ENCODE measurements at regions not wholly inside any gene's neighbourhood (a gene's known extent, or its start where the extent isn't known, plus 50 kb on each side); places are given as distances from the start of the nearest gene placed in this dataset.
"Not testable (repeated sequence)": the region's sequence is repeated elsewhere in the genome, so short reads cannot be mapped to it uniquely, and the experiment has no call there.

GRCh38 chr12:67047634-67048033, 221.5 kb upstream of the CAND1 start:
- 91 to 93% methylated on average over 2 of the region's 2 CpGs for WGBS, 2 donors
- Histone ChIP-seq H3K4me3 (no peak overlapping the region), H3K27me3 (peaks cover 0 to 4% (median 0%) of the 10 kb centered on the region in 7 donors), H3K27ac (no peak overlapping the region), H3K36me3 (no peaks in the 10 kb centered on the region), H3K4me1 (peaks cover 0 to 7% (median 0%) of the 10 kb centered on the region in 9 donors), H3K9me3 (no peaks in the 10 kb centered on the region)
- TF ChIP-seq, protein P1, sequence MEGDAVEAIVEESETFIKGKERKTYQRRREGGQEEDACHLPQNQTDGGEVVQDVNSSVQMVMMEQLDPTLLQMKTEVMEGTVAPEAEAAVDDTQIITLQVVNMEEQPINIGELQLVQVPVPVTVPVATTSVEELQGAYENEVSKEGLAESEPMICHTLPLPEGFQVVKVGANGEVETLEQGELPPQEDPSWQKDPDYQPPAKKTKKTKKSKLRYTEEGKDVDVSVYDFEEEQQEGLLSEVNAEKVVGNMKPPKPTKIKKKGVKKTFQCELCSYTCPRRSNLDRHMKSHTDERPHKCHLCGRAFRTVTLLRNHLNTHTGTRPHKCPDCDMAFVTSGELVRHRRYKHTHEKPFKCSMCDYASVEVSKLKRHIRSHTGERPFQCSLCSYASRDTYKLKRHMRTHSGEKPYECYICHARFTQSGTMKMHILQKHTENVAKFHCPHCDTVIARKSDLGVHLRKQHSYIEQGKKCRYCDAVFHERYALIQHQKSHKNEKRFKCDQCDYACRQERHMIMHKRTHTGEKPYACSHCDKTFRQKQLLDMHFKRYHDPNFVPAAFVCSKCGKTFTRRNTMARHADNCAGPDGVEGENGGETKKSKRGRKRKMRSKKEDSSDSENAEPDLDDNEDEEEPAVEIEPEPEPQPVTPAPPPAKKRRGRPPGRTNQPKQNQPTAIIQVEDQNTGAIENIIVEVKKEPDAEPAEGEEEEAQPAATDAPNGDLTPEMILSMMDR (IDR thresholded peaks at IDR 0.05): no peak
- no peak for ATAC-seq
- DNase-seq: no peak
- intact Hi-C loops (cut with DNase I): no loop called here

DNA sequence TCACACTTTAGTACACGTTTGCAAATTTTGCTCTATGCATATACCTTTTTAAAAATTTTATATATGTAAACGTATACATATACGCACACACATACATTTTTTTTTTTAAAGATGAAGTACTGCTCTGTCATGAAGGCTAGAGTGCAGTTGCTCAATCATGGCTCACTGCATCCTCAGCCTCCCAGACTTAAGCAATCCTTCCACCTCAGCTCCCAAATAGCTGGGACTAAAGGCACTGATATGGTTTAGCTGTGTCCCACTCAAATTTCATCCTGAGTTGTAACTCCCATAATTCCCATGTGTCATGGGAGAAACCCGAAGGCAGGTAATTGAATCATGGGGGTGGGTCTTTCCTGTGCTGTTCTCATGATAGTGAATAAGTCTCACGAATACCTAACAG, 220.8 kb upstream of the CAND1 start:
- WGBS, 2 donors: 84 to 86% methylated on average over 5 of the region's 5 CpGs
- peaks cover 0 to 4% (median 0%) of the 10 kb centered on the region in 7 donors for H3K27me3 ChIP-seq
- intact Hi-C loops (cut with DNase I): no loop called here

GRCh38 chr12:67049199-67049598, 220.0 kb upstream of the CAND1 start:
- WGBS, 2 donors: 73 to 74% methylated on average over 4 of the region's 4 CpGs

More for the DNA sequence above, 220.8 kb upstream of the CAND1 start:
- TF ChIP-seq, protein P1 (IDR thresholded peaks at IDR 0.05): no peak
- Histone ChIP-seq H3K4me1 (peaks cover 0 to 7% (median 0%) of the 10 kb centered on the region in 9 donors), H3K4me3 (no peak overlapping the region), H3K27ac (no peak overlapping the region), H3K36me3 (no peaks in the 10 kb centered on the region), H3K9me3 (no peaks in the 10 kb centered on the region)
- ATAC-seq (no peak), DNase-seq (no peak)

DNA sequence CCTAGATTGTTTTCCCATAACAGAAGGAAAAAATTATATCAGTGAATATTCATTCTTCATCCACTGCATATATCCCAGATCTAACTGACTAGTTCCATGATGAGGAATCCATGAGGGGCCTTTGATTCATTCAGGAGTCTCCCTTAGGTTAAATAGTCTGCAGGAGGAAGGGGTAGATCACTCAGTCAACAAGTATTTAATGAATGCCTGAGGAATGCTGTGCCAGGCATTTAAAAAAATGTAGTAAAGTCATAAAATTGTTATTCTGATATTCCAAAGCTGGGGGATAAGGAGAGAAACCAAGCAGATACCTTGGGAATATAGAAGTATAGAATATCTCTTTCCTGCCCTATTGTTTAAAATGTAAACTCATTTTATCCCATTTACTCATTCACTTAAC, 216.2 kb upstream of the CAND1 start:
- ATAC-seq (no peak), DNase-seq (no peak)
- H3K27ac ChIP-seq: no peak overlapping the region
- no peaks in the 10 kb centered on the region for H3K4me1 ChIP-seq
- no peaks in the 10 kb centered on the region for H3K36me3 ChIP-seq
- intact Hi-C loops (cut with DNase I): no loop called here
- H3K4me3 ChIP-seq: no peak overlapping the region
- TF ChIP-seq, protein P1 (IDR thresholded peaks at IDR 0.05): no peak
- H3K27me3 ChIP-seq: no peaks in the 10 kb centered on the region
- H3K9me3 ChIP-seq: no peaks in the 10 kb centered on the region

More at GRCh38 chr12:67049199-67049598, 220.0 kb upstream of the CAND1 start:
- H3K4me3 ChIP-seq; intact Hi-C loops (cut with DNase I); ATAC-seq; DNase-seq; H3K36me3 ChIP-seq; H3K27me3 ChIP-seq; H3K9me3 ChIP-seq; H3K27ac ChIP-seq; H3K4me1 ChIP-seq: not testable (repeated sequence)

- intact Hi-C loops (cut with DNase I): no loop called here
- Histone ChIP-seq H3K27me3 (peaks cover 0 to 19% (median 0%) of the 10 kb centered on the region in 7 donors), H3K4me1 (no peaks in the 10 kb centered on the region), H3K4me3 (no peak overlapping the region), H3K36me3 (no peaks in the 10 kb centered on the region), H3K27ac (no peak overlapping the region), H3K9me3 (no peaks in the 10 kb centered on the region)
- DNase-seq: no peak
- TF ChIP-seq, protein P1 (IDR thresholded peaks at IDR 0.05): no peak
- ATAC-seq: no peak
Observed at GRCh38 chr12:67056329-67056728, 212.8 kb upstream of the CAND1 start.

All from heart right ventricle (tissue), 16 donors.